Uterus (tissue), 2 donors: ENCODE measurements at regions not wholly inside any gene's neighbourhood (a gene's known extent, or its start where the extent isn't known, plus 50 kb on each side); places are given as distances from the start of the nearest gene placed in this dataset.

ENCODE experiments used
- POLR2A ChIP-seq, 2 donors: fragments of 450-650 bp; IDR thresholded peaks; one replicate each; pipeline ENCODE4 v1.6.1; 2016; ENCODE audit warnings: antibody characterized with exemption in 2 of 2, mild to moderate bottlenecking in 1 of 2, moderate library complexity in 1 of 2
- TF ChIP-seq, protein P1 (sequence below), 4 experiments: fragments of 200-600 bp in 2 of 4; fragments of 450-650 bp in 2 of 4; sonication (generic) in 2 of 4; IDR thresholded peaks; one replicate each; pipeline ENCODE4 v1.5.1; 2016 to 2019; ENCODE audit warnings: antibody characterized with exemption in 4 of 4, mild to moderate bottlenecking in 2 of 4, moderate library complexity in 1 of 4

DNA sequence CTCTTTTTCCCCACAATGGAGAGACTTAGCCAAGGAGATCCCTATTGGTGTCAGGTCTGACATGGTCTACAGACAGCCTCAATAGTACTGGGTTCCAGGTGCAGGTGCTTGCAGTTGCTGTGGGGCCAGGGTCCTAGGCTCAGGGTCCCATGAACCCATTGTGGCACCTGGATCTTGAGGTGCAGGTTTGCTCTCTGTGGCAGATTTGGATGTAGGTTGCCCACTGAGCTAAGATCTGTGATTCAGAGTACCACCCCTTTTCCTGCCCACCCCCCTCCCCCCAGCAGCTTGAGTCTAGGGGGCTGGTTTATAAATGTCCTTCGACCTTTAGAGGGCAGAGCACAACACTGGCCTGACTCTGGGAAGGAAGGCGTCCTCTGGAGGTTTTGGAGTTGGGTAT is 147.0 kb downstream of the APIP start:
- TF ChIP-seq, protein P1, sequence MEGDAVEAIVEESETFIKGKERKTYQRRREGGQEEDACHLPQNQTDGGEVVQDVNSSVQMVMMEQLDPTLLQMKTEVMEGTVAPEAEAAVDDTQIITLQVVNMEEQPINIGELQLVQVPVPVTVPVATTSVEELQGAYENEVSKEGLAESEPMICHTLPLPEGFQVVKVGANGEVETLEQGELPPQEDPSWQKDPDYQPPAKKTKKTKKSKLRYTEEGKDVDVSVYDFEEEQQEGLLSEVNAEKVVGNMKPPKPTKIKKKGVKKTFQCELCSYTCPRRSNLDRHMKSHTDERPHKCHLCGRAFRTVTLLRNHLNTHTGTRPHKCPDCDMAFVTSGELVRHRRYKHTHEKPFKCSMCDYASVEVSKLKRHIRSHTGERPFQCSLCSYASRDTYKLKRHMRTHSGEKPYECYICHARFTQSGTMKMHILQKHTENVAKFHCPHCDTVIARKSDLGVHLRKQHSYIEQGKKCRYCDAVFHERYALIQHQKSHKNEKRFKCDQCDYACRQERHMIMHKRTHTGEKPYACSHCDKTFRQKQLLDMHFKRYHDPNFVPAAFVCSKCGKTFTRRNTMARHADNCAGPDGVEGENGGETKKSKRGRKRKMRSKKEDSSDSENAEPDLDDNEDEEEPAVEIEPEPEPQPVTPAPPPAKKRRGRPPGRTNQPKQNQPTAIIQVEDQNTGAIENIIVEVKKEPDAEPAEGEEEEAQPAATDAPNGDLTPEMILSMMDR (IDR thresholded peaks at IDR 0.05), result no peak
- no peak for TF ChIP-seq POLR2A (IDR thresholded peaks at IDR 0.05)
